Sigmoid colon (tissue), 3 donors: ENCODE measurements at regions not wholly inside any gene's neighbourhood (a gene's known extent, or its start where the extent isn't known, plus 50 kb on each side); places are given as distances from the start of the nearest gene placed in this dataset.

Experiments used
- POLR2A ChIP-seq, 2 donors: fragments of 450-650 bp; IDR thresholded peaks; one replicate each; pipeline ENCODE4 v1.6.1; 2016; ENCODE audit warnings: antibody characterized with exemption in 2 of 2, mild to moderate bottlenecking in 2 of 2, moderate library complexity in 2 of 2
- TF ChIP-seq, protein P1 (sequence below), 4 experiments: fragments of 450-650 bp in 3 of 4; fragments of 200-600 bp in 1 of 4; IDR thresholded peaks; one replicate each; pipeline ENCODE4 v1.5.1; 2016 to 2019; ENCODE audit warnings: antibody characterized with exemption in 4 of 4, mild to moderate bottlenecking in 3 of 4, moderate library complexity in 2 of 4

DNA sequence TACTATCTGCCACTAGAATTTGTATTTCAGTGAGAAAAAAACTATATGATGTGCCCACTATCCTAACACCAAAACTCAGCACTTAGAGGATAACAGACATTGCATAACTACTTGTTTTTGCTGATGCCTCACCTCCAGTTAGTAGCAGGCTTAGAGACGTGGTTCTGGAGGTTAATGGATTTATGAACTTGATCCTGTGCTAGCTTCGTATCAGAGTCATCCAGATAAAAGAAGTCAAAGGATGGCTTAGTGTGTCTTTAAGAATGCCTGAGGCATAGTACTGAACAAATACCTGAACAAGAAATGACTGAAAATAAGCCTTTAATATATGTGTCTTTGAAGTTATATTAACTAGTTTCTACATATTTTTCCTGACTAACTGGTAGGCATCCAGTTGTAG is 414.9 kb upstream of the PTCHD4 start:
- TF ChIP-seq, protein P1, sequence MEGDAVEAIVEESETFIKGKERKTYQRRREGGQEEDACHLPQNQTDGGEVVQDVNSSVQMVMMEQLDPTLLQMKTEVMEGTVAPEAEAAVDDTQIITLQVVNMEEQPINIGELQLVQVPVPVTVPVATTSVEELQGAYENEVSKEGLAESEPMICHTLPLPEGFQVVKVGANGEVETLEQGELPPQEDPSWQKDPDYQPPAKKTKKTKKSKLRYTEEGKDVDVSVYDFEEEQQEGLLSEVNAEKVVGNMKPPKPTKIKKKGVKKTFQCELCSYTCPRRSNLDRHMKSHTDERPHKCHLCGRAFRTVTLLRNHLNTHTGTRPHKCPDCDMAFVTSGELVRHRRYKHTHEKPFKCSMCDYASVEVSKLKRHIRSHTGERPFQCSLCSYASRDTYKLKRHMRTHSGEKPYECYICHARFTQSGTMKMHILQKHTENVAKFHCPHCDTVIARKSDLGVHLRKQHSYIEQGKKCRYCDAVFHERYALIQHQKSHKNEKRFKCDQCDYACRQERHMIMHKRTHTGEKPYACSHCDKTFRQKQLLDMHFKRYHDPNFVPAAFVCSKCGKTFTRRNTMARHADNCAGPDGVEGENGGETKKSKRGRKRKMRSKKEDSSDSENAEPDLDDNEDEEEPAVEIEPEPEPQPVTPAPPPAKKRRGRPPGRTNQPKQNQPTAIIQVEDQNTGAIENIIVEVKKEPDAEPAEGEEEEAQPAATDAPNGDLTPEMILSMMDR (IDR thresholded peaks at IDR 0.05): no peak
- no peak for TF ChIP-seq POLR2A (IDR thresholded peaks at IDR 0.05)
